Gastroesophageal sphincter (tissue), 3 donors: ENCODE measurements at regions not wholly inside any gene's neighbourhood (a gene's known extent, or its start where the extent isn't known, plus 50 kb on each side); places are given as distances from the start of the nearest gene placed in this dataset.

ENCODE experiments used
- CTCF ChIP-seq, 4 experiments: fragments of 200-600 bp in 2 of 4; fragments of 450-650 bp in 2 of 4; sonication (generic) in 1 of 4; IDR thresholded peaks; one replicate each; pipeline ENCODE4 v1.5.1; 2017 to 2019; ENCODE audit warnings: antibody characterized with exemption in 4 of 4, mild to moderate bottlenecking in 2 of 4, moderate library complexity in 2 of 4
- EP300 ChIP-seq: sonication (generic); formaldehyde crosslinking; IDR thresholded peaks from one replicate; pipeline ENCODE4 v1.6.1; 2017; ENCODE audit warnings: antibody characterized with exemption, mild to moderate bottlenecking

GRCh38 chrX:7215842-7216241 is 67.9 kb upstream of the PUDP start:
- no peak for TF ChIP-seq CTCF (IDR thresholded peaks at IDR 0.05)
- no peak for TF ChIP-seq EP300
